HepG2 (cell line): ENCODE measurements at regions not wholly inside any gene's neighbourhood (a gene's known extent, or its start where the extent isn't known, plus 50 kb on each side); places are given as distances from the start of the nearest gene placed in this dataset.

Source experiments
- GMEB2 ChIP-seq: IDR thresholded peaks from 2 replicates; pipeline ENCODE4 v1.6.1; 2016; ENCODE audit warnings: missing biosample characterization, missing genetic modification reagents, low read depth
- HNF4G ChIP-seq, 2 experiments: sonication (generic) in 1 of 2; formaldehyde crosslinking in 1 of 2; IDR thresholded peaks; 2 replicates each; pipeline versions ENCODE4 v1.4.0 to v1.6.1; 2011 to 2020; ENCODE audit warnings: borderline replicate concordance in 2 of 2, low read depth in 2 of 2, mild to moderate bottlenecking in 2 of 2, low read length in 1 of 2, missing genetic modification reagents in 1 of 2, moderate library complexity in 1 of 2
- HNRNPK ChIP-seq: fragments of 200-400 bp; formaldehyde crosslinking; IDR thresholded peaks from 2 replicates; pipeline ENCODE4 v1.6.1; 2018; ENCODE audit warnings: low read length, low read depth, moderate library complexity, mild to moderate bottlenecking; ENCODE audit not compliant: poor library complexity, severe bottlenecking
- KAT8 ChIP-seq: IDR thresholded peaks from 2 replicates; pipeline ENCODE4 v1.6.1; 2016; ENCODE audit warnings: missing genetic modification reagents, missing compliant biosample characterization
- KLF12 ChIP-seq: sonication (generic); formaldehyde crosslinking; IDR thresholded peaks from 2 replicates; pipeline ENCODE4 v1.4.0; 2020; ENCODE audit warnings: missing genetic modification reagents, borderline replicate concordance
- SAFB2 ChIP-seq: sonication (generic); formaldehyde crosslinking; IDR thresholded peaks from 2 replicates; pipeline ENCODE4 v1.5.1; 2020; ENCODE audit warnings: missing genetic modification reagents, low read depth, mild to moderate bottlenecking, borderline replicate concordance
- SMAD9 ChIP-seq: sonication (generic); formaldehyde crosslinking; IDR thresholded peaks from 2 replicates; pipeline ENCODE4 v1.5.1; 2020; ENCODE audit warnings: mild to moderate bottlenecking, missing genetic modification reagents
- TBP ChIP-seq: sonication (generic); formaldehyde crosslinking; IDR thresholded peaks from 2 replicates; pipeline ENCODE4 v1.5.0; 2020; ENCODE audit warnings: missing genetic modification reagents
- THAP9 ChIP-seq: sonication (generic); formaldehyde crosslinking; IDR thresholded peaks from 2 replicates; pipeline ENCODE4; 2020; ENCODE audit warnings: missing genetic modification reagents, mild to moderate bottlenecking, borderline replicate concordance
- TMF1 ChIP-seq: sonication (generic); formaldehyde crosslinking; IDR thresholded peaks from 2 replicates; pipeline ENCODE4 v1.8.1; 2022; ENCODE audit warnings: low read depth, missing genetic modification reagents
- ZFP91 ChIP-seq: sonication (generic); formaldehyde crosslinking; IDR thresholded peaks from 2 replicates; pipeline ENCODE4 v1.9.0; 2022; ENCODE audit warnings: missing genetic modification reagents, mild to moderate bottlenecking, borderline replicate concordance
- ZNF138 ChIP-seq: sonication (generic); formaldehyde crosslinking; IDR thresholded peaks from 2 replicates; pipeline ENCODE4 v1.5.0; 2020; ENCODE audit warnings: mild to moderate bottlenecking, low read depth, missing genetic modification reagents
- ZNF20 ChIP-seq: sonication (generic); formaldehyde crosslinking; IDR thresholded peaks from 2 replicates; pipeline ENCODE4 v1.4.0; 2020; ENCODE audit warnings: mild to moderate bottlenecking, moderate library complexity, missing genetic modification reagents
- ZNF562 ChIP-seq: sonication (generic); formaldehyde crosslinking; IDR thresholded peaks from 2 replicates; pipeline ENCODE4 v1.8.0; 2022; ENCODE audit warnings: missing genetic modification reagents, borderline replicate concordance
- ZNF652 ChIP-seq: IDR thresholded peaks from 2 replicates; pipeline ENCODE4 v1.6.1; 2016; ENCODE audit warnings: low read depth, borderline replicate concordance
- ZNF678 ChIP-seq: sonication (generic); formaldehyde crosslinking; IDR thresholded peaks from 2 replicates; pipeline ENCODE4 v1.4.0; 2020; ENCODE audit warnings: mild to moderate bottlenecking, missing genetic modification reagents
- ZNF75D ChIP-seq: sonication (generic); formaldehyde crosslinking; IDR thresholded peaks from 2 replicates; pipeline ENCODE4 v1.8.1; 2023; ENCODE audit warnings: missing genetic modification reagents, mild to moderate bottlenecking, borderline replicate concordance
- ZNF777 ChIP-seq: sonication (generic); formaldehyde crosslinking; IDR thresholded peaks from 2 replicates; pipeline ENCODE4 v1.4.0; 2020; ENCODE audit warnings: missing genetic modification reagents
- ZUFSP ChIP-seq: sonication (generic); formaldehyde crosslinking; IDR thresholded peaks from 2 replicates; pipeline ENCODE4 v1.9.0; 2021; ENCODE audit warnings: missing genetic modification reagents, mild to moderate bottlenecking, borderline replicate concordance

- TF ChIP-seq THAP9: peak; percentile 84; the same call in 1 of the 2 replicates
- no peak for TF ChIP-seq ZNF652 (CRISPR knock-in tag)
- TF ChIP-seq ZNF75D (CRISPR knock-in tag): no peak
- TF ChIP-seq ZNF20 (CRISPR knock-in tag): no peak
- TF ChIP-seq SAFB2 (CRISPR knock-in tag): no peak
- TF ChIP-seq HNRNPK: no peak
- no peak for TF ChIP-seq ZNF562 (CRISPR knock-in tag)
- peak; percentile 77; the same call in 1 of the 2 replicates for TF ChIP-seq ZFP91 (CRISPR knock-in tag)
- TF ChIP-seq ZNF678 (CRISPR knock-in tag): no peak
- no peak for TF ChIP-seq HNF4G (IDR thresholded peaks at IDR 0.05; ENCODE audit: borderline replicate concordance, low read depth, low read length)
- no peak for TF ChIP-seq HNF4G (CRISPR knock-in tag; IDR thresholded peaks at IDR 0.05; ENCODE audit: borderline replicate concordance, low read depth)
- TF ChIP-seq KAT8 (CRISPR knock-in tag): peak; percentile 91
- TF ChIP-seq SMAD9: no peak
- no peak for TF ChIP-seq TMF1 (CRISPR knock-in tag)
- no peak for TF ChIP-seq TBP (CRISPR knock-in tag)
- peak; percentile 41; the same call in 1 of the 2 replicates for TF ChIP-seq ZNF777 (CRISPR knock-in tag)
- TF ChIP-seq KLF12 (CRISPR knock-in tag): no peak
- no peak for TF ChIP-seq GMEB2
- no peak for TF ChIP-seq ZUFSP (CRISPR knock-in tag)
- TF ChIP-seq ZNF138 (CRISPR knock-in tag): no peak
These were observed 53.3 kb upstream of the ZNF527 start (continued) for GRCh38 chr19:37317403-37318209.
